Activated CD8-positive, alpha-beta T cell treated with anti-CD3 and anti-CD28 coated beads, Interleukin-2, amount 10 ng/mL, durations not matched to agents 7 days and 5 days (primary cell): ENCODE measurements at regions not wholly inside any gene's neighbourhood (a gene's known extent, or its start where the extent isn't known, plus 50 kb on each side); places are given as distances from the start of the nearest gene placed in this dataset.
"Not testable (repeated sequence)": the region's sequence is repeated elsewhere in the genome, so short reads cannot be mapped to it uniquely, and the experiment has no call there.

Experiments used
- ATAC-seq: fragments of 150-1000 bp; cut with Tn5 transposase; one replicate; pipeline ENCODE4 v1.10.0; 2021; ENCODE audit warnings: moderate library complexity
- CTCF ChIA-PET: fragments of 350-600 bp; sonication (Branson Sonifier 250); formaldehyde crosslinking; loops from one replicate; lab custom pipeline; 2021; ENCODE audit warnings: antibody characterized with exemption; lab: Charles Lee
- POLR2A ChIA-PET: fragments of 350-600 bp; sonication (Branson Sonifier 250); formaldehyde crosslinking; loops from one replicate; lab custom pipeline; 2021; ENCODE audit warnings: antibody characterized with exemption; lab: Charles Lee
- DNase-seq: peaks from one replicate; pipeline ENCODE4 v3.0.0-alpha.2; 2020
- H3K27ac Mint-ChIP-seq: one replicate; pipeline ENCODE4 v1.8.0; 2021; ENCODE audit warnings: mild to moderate bottlenecking, mixed read lengths
- H3K27me3 Mint-ChIP-seq: one replicate; pipeline ENCODE4 v1.8.0; 2021; ENCODE audit warnings: low read depth, mixed read lengths
- H3K36me3 Mint-ChIP-seq: one replicate; pipeline ENCODE4 v1.8.0; 2021; ENCODE audit warnings: low read depth, mixed read lengths
- H3K4me1 Mint-ChIP-seq: one replicate; pipeline ENCODE4 v1.8.0; 2021; ENCODE audit warnings: low read depth, mixed read lengths
- H3K4me3 Mint-ChIP-seq: one replicate; pipeline ENCODE4 v1.8.0; 2021; ENCODE audit warnings: mild to moderate bottlenecking, mixed read lengths
- H3K9me3 Mint-ChIP-seq: one replicate; pipeline ENCODE4 v1.8.0; 2022; ENCODE audit warnings: mixed read lengths; ENCODE audit not compliant: insufficient read depth

DNA sequence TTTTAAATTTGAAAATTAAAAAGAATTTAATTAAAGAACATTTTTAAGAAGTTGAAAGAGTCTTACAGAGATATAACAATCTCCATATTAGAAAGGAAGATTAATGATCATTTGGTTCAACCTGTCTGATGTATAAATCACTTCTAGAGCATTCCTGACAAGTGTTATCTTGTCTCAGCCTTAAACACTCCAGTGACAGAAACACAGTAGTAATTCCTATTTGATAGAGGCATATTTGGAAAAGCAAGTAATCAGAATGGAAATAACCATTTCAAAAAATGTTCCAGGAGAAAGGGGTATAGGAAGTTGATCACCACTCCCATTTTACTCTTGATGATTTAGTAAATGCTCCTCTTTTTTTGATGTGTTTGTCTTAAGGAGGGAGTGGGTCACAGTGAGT is 213.1 kb upstream of the FAM3C start:
- Mint-ChIP-seq H3K27ac (no peak overlapping the region), H3K36me3 (no peaks in the 10 kb centered on the region), H3K4me1 (no peaks in the 10 kb centered on the region), H3K27me3 (no peaks in the 10 kb centered on the region), H3K4me3 (no peak overlapping the region), H3K9me3 (no peaks in the 10 kb centered on the region)
- POLR2A ChIA-PET: no interaction called here
- no peak for ATAC-seq
- CTCF ChIA-PET: no interaction called here
- no peak for DNase-seq

DNA sequence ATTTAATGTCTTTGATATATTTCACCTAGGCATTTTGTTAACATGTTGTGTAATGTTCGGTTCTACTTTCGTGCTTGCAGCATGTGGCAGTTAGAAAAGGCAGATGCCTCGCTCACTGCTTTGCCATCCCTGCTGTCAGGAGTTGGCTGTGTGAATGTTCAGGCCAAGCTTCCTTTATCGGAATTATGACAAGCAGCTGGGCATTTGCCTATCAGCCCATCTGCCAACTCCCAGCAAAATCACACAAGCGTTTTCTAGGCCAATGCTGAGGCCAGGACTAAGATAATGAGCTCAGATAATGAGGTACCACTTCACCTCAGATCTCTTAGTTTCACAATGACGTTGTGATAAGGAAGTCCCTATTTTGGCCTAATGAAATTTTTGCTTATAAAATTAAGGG is 212.7 kb upstream of the FAM3C start:
- POLR2A ChIA-PET: no interaction called here
- Mint-ChIP-seq H3K27me3 (no peaks in the 10 kb centered on the region), H3K4me1 (no peaks in the 10 kb centered on the region), H3K4me3 (no peak overlapping the region), H3K9me3 (no peaks in the 10 kb centered on the region), H3K36me3 (no peaks in the 10 kb centered on the region), H3K27ac (no peak overlapping the region)
- DNase-seq: no peak
- CTCF ChIA-PET: no interaction called here
- no peak for ATAC-seq

DNA sequence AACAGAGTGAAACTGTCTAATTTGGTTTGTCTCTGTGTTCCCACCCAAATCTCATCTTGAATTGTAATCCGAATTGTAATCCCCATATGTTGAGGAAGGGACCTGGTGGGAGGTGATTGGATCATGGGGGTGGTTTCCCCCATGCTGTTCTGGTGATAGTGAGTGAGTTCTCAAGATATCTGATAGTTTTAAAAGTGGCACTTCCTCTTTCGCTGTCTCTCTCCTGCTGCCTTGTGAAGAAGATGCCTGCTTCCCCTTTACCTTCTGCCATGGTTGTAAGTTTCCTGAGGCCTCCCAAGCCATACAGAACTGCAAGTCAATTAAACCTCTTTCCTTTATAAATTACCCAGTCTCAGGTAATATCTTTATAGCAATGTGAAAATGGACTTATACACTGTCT is 212.1 kb upstream of the FAM3C start:
- ATAC-seq, POLR2A ChIA-PET, H3K9me3 Mint-ChIP-seq, H3K36me3 Mint-ChIP-seq, DNase-seq, H3K4me1 Mint-ChIP-seq, H3K27me3 Mint-ChIP-seq, H3K4me3 Mint-ChIP-seq, CTCF ChIA-PET, H3K27ac Mint-ChIP-seq: not testable (repeated sequence)

DNA sequence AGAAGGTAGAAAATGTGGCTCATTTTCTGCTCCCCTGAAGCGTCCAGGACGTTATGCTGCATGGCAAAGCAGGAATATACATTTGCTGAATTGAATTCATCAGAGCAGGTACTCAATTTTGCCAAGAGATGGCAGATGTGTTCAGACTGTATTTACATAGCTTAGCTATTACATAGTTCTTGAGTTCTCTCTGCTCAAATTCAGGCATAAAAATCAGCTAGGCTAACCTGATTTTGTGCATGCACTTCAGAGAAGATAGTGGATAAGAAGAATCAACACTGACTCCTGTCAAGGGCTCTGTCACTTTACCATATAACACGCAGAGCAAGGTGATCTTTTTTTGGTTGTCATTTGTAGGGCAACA is 209.2 kb upstream of the FAM3C start:
- Mint-ChIP-seq H3K27me3 (no peaks in the 10 kb centered on the region), H3K27ac (no peak overlapping the region), H3K4me3 (no peak overlapping the region), H3K36me3 (no peaks in the 10 kb centered on the region), H3K9me3 (no peaks in the 10 kb centered on the region), H3K4me1 (no peaks in the 10 kb centered on the region)
- ChIA-PET POLR2A (no interaction called here), CTCF (no interaction called here)
- DNase-seq (no peak), ATAC-seq (no peak)

DNA sequence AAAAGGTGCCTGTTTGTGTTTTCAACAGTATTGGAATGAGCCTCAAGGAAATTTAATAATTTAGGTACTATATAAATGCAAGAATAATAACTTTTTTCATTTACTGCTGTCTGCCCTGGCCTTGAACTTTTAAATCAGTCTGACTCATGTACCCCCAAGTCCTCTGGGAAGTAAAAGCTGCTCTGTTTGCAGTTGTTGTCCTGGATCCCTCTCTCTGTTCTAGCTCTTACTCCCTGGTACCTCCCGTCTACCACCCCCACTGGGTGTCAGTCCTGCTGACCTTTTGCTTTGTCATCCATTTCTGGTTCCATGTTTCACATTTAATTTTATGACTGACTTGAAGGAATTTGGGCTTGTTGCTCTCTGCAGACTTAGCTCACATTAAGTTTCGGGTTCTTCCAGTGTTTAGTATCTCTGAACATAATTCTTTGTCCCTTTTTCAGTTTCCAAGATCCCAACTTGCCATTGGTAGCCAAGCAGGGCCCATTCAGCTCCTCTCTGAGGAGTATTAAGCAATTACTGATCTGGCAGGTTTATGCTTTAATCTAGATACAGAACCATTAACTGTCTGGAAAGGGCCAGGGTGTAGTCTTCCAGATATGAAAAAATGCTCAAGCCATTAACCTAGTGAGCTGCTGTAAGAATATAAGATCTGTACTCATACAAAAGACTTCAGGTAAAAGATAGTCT is 208.7 kb upstream of the FAM3C start:
- DNase-seq (no peak), ATAC-seq (no peak)
- Mint-ChIP-seq H3K36me3 (no peaks in the 10 kb centered on the region), H3K4me1 (no peaks in the 10 kb centered on the region), H3K4me3 (no peak overlapping the region), H3K27ac (no peak overlapping the region), H3K9me3 (no peaks in the 10 kb centered on the region), H3K27me3 (no peaks in the 10 kb centered on the region)
- ChIA-PET POLR2A (no interaction called here), CTCF (no interaction called here)

DNA sequence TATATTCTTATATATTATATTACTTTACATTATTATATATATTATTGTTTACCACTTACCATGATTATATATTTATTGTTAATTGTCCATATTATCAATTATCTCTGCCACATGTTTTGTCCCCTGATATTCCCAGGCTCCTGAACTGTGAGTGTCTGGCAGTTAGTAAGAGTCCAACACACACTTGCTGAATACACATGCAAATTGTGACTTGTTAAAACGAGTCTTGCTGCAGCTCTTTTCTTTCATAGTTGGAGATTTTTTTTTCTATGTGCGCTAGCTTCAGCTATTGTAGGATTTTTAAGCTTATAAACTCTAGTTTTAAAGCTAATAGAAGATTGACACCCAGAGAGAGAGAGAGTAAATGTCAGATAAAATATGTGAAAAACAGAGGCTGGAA is 207.8 kb upstream of the FAM3C start:
- ATAC-seq (no peak), DNase-seq (no peak)
- H3K36me3 Mint-ChIP-seq: no peaks in the 10 kb centered on the region
- no peak overlapping the region for H3K4me3 Mint-ChIP-seq
- H3K27me3 Mint-ChIP-seq: no peaks in the 10 kb centered on the region
- ChIA-PET POLR2A (no interaction called here), CTCF (no interaction called here)
- H3K4me1 Mint-ChIP-seq: no peaks in the 10 kb centered on the region
- H3K9me3 Mint-ChIP-seq: no peaks in the 10 kb centered on the region
- no peak overlapping the region for H3K27ac Mint-ChIP-seq

DNA sequence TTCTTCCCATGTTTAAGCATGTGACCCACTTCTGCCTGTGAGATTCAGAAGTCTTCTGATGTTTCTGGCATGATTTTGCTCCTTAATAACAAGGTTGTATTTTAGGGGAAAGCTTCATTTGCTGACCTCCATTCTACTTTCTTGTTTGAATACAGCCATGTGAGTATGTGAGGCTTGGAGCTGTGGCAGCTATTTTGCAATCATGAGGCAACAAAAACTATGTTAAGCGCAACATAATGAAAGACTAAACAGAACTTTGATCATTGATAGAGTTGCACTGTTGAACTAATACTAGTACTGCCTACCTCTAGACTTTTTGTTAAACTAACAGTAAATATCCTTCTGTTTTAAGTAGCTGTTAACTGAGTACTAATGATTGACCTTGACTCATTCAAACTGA is 203.8 kb upstream of the FAM3C start:
- ChIA-PET POLR2A (no interaction called here), CTCF (no interaction called here)
- H3K27ac Mint-ChIP-seq: no peak overlapping the region
- no peak overlapping the region for H3K4me3 Mint-ChIP-seq
- no peaks in the 10 kb centered on the region for H3K36me3 Mint-ChIP-seq
- no peak for ATAC-seq
- no peaks in the 10 kb centered on the region for H3K27me3 Mint-ChIP-seq
- no peak for DNase-seq
- H3K9me3 Mint-ChIP-seq: no peaks in the 10 kb centered on the region
- H3K4me1 Mint-ChIP-seq: no peaks in the 10 kb centered on the region

DNA sequence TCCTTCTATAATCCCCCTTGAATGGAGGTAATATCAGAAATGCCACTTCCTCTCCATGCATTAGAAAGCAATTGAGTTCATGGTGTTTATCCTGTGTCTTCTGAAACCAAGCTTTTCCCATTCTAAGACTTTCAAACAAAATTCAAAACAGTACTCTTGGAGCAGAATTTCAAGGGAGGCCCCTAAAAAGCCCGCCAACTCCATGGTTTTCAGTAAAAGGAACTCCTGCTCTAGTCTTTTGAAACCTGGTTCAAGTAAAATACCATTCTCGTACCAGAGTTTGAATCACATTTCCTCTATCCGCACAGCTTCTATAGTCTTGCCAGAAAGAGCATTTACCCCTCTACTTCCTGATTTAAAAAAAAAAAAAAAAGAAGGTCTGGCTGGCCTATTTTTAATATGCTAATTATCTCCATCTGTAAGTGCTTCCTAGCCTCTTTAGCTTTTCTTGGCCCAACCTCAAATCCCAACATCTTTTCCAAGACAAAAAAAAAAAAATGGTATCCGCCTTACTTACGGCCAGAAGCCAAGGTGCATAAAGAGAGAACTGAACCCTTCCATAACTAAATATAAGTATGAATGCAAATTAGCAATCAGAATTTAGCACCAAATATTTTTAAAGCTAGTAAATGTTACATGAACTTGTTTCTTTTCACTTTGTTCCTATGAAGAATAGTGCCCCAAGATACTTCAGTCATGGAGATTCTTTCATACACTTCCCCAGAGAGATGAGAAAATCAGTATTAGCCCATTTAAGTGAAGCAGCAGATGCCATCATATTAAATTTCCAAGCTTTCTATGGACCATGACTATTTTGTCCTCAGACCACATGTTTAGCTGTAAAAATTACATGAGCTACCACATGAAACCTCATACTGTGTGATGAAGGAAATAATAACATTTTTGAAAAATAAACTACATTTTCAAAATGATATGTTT is 199.9 kb upstream of the FAM3C start:
- Mint-ChIP-seq H3K27ac (no peak overlapping the region), H3K4me1 (no peaks in the 10 kb centered on the region), H3K27me3 (no peaks in the 10 kb centered on the region), H3K36me3 (no peaks in the 10 kb centered on the region), H3K9me3 (no peaks in the 10 kb centered on the region), H3K4me3 (no peak overlapping the region)
- DNase-seq (no peak), ATAC-seq (no peak)
- ChIA-PET CTCF (no interaction called here), POLR2A (interaction anchor here (0.7 kb wide), 1 partner anchor 213 kb away, joined by 4 read pairs; no protein-coding TSS in a partner anchor)

DNA sequence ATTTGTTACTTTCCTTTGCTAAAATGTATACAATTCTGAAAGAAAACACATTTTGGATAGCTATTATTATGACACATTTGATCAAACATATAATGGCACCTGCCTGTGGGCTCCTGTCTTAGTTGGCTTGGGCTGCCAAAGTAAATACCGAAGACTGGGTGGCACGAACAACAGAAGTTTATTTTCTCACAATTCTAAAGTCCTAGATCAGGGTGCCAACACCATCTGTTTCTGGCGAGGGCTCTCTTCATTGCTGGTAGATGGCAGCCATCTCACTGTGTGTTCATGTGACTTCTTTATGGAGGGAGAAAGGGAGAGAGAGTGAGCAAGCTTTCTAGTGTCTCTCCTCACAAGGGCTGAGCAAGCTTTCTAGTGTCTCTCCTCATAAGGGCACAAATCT is 195.8 kb upstream of the FAM3C start:
- ATAC-seq: no peak
- DNase-seq: no peak
- no peaks in the 10 kb centered on the region for H3K27me3 Mint-ChIP-seq
- ChIA-PET POLR2A (no interaction called here), CTCF (no interaction called here)
- H3K36me3 Mint-ChIP-seq: no peaks in the 10 kb centered on the region
- no peaks in the 10 kb centered on the region for H3K9me3 Mint-ChIP-seq
- H3K27ac Mint-ChIP-seq: no peak overlapping the region
- no peaks in the 10 kb centered on the region for H3K4me1 Mint-ChIP-seq
- H3K4me3 Mint-ChIP-seq: no peak overlapping the region

DNA sequence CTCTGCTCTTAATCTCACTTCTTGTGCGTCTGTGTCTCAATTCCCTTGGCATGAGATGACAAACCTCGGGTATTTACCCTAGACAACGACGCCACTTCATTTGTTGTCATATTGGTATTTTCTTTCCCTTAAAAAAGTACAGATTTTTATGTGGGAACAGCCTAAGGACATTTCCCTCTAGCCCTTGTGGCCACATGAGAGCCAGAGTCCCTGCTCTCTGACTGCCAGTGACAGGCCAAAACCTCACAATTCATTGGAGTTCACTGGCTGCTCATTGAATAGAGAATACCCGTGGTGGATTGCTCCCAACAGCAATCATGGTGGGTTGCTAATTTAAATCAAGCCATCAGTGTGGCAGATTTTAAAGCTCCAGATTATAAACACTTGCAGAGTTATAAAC is 191.3 kb upstream of the FAM3C start:
- no peak for DNase-seq
- no peaks in the 10 kb centered on the region for H3K4me1 Mint-ChIP-seq
- CTCF ChIA-PET: no interaction called here
- H3K4me3 Mint-ChIP-seq: no peak overlapping the region
- H3K27ac Mint-ChIP-seq: no peak overlapping the region
- ATAC-seq: no peak
- POLR2A ChIA-PET: no interaction called here
- H3K36me3 Mint-ChIP-seq: no peaks in the 10 kb centered on the region
- no peaks in the 10 kb centered on the region for H3K27me3 Mint-ChIP-seq
- H3K9me3 Mint-ChIP-seq: no peaks in the 10 kb centered on the region

DNA sequence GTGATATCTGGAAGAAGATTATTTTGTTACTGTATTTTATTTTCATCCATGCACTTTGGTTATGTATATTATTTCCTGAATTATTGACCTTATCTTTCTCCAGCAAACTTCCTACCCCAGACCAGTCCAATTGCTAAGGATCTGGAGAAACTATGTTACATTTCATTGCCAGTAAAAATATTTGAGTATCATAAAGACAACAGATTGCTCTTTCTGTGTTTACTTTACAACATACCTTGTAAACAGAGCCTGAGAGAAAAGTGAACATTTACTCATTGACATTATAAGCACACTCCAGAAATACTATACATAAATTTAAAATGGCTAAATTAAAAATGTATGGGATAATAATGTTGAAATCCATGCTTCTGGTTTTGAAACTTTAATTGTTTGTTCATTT is 186.2 kb upstream of the FAM3C start:
- ATAC-seq (no peak), DNase-seq (no peak)
- POLR2A ChIA-PET: no interaction called here
- H3K4me1 Mint-ChIP-seq: no peaks in the 10 kb centered on the region
- no peaks in the 10 kb centered on the region for H3K9me3 Mint-ChIP-seq
- no peak overlapping the region for H3K4me3 Mint-ChIP-seq
- H3K27ac Mint-ChIP-seq: no peak overlapping the region
- H3K27me3 Mint-ChIP-seq: peaks cover 9% of the 10 kb centered on the region
- no peaks in the 10 kb centered on the region for H3K36me3 Mint-ChIP-seq
- CTCF ChIA-PET: no interaction called here

DNA sequence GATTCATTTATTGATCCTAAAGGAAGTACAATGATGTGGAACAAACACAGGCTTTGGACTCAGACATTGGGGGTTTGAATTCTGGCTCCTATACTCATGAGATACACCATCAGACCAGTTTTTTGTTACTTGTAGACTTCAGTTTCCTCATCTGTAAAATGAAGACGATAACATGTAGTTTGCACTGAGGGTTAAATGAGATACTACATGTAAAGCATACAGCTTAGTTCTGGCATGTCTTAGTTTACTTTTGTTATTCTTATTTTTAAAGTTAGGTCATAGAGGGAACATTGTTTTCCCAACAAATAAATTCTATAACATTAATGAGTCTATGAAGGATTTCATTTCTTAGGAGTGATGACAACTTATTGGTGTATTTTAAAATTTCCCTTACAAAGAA is 183.5 kb upstream of the FAM3C start:
- Mint-ChIP-seq H3K36me3 (no peaks in the 10 kb centered on the region), H3K27ac (no peak overlapping the region), H3K4me1 (no peaks in the 10 kb centered on the region), H3K27me3 (peaks cover 18% of the 10 kb centered on the region), H3K9me3 (no peaks in the 10 kb centered on the region), H3K4me3 (no peak overlapping the region)
- ATAC-seq (no peak), DNase-seq (no peak)
- CTCF ChIA-PET: no interaction called here
- POLR2A ChIA-PET: no interaction called here
